GM12878 (cell line): ENCODE measurements at regions not wholly inside any gene's neighbourhood (a gene's known extent, or its start where the extent isn't known, plus 50 kb on each side); places are given as distances from the start of the nearest gene placed in this dataset.

Experiments used
- ATAC-seq: fragments of 200-7000 bp; cut with Tn5 transposase; 3 replicates; pipeline ENCODE4 v1.9.1; 2020; ENCODE audit warnings: mild to moderate bottlenecking, moderate library complexity
- BruUV-seq: library from RNA; stranded (reverse); fragments of 400-500 nt; replicated peaks from 2 replicates; lab custom pipeline; 2021; lab: Mats Ljungman, UMichigan
- CTCF ChIA-PET: fragments of 300-600 bp; sonication (Branson Sonifier 250); formaldehyde crosslinking; extraction: SDS; loops from one replicate; lab custom pipeline; 2021; ENCODE audit warnings: inconsistent platforms; lab: Yijun Ruan, JAX
- POLR2A ChIA-PET: fragments of 350-600 bp; formaldehyde crosslinking; extraction: SDS; loops from one replicate; lab custom pipeline; 2021; ENCODE audit warnings: inconsistent platforms; lab: Charles Lee
- RAD21 ChIA-PET: fragments of 300-600 bp; sonication (Branson Sonifier 250); formaldehyde crosslinking; loops from one replicate; lab custom pipeline; 2023; ENCODE audit warnings: antibody characterized with exemption; ENCODE audit not compliant: unreplicated experiment; lab: Charles Lee
- SMC1A ChIA-PET: fragments of 300-600 bp; sonication (Branson Sonifier 250); formaldehyde crosslinking; loops from one replicate; lab custom pipeline; 2023; ENCODE audit not compliant: unreplicated experiment, uncharacterized antibody; lab: Charles Lee
- DNase-seq: peaks from one replicate; pipeline ENCODE4 v3.0.0-alpha.2; 2011; ENCODE audit warnings: low read depth, low spot score
- FAIRE-seq: peaks from 3 replicates; lab custom pipeline; 2011; peaks lifted over from hg19 to GRCh38; lab: Jason Lieb, UNC
- H2AFZ ChIP-seq: 2 replicates; pipeline ENCODE4 v1.6.0; 2011; ENCODE audit warnings: low read depth, low read length, control low read depth; ENCODE audit not compliant: control insufficient read depth
- H3K27ac ChIP-seq: 2 replicates; pipeline ENCODE4 v1.5.1; 2011; ENCODE audit warnings: control low read depth; ENCODE audit not compliant: control insufficient read depth, insufficient read depth
- H3K27me3 ChIP-seq, 2 experiments: replicated peaks in 1 of 2; 2 replicates each; pipeline versions ENCODE4 v1.6.0 to v1.6.1; 2011; ENCODE audit warnings: low read length in 1 of 2; ENCODE audit not compliant: control insufficient read depth in 2 of 2, insufficient read depth in 2 of 2
- H3K36me3 ChIP-seq, 2 experiments: 2 replicates each; pipeline ENCODE4 v1.5.1; 2011; ENCODE audit warnings: low read length in 1 of 2; ENCODE audit not compliant: control insufficient read depth in 2 of 2, insufficient read depth in 2 of 2
- H3K4me1 ChIP-seq: 2 replicates; pipeline ENCODE4 v1.6.1; 2011; ENCODE audit warnings: mild to moderate bottlenecking, low read length, moderate library complexity, mixed read lengths; ENCODE audit not compliant: control insufficient read depth, insufficient read depth
- H3K4me2 ChIP-seq: 2 replicates; pipeline ENCODE4 v1.6.0; 2011; ENCODE audit warnings: control low read depth; ENCODE audit not compliant: control insufficient read depth, insufficient read depth
- H3K4me3 ChIP-seq: fragments of 200-600 bp; sonication (generic); 2 replicates; pipeline ENCODE4 v1.5.1; 2016
- H3K79me2 ChIP-seq: 2 replicates; pipeline ENCODE4 v1.6.0; 2011; ENCODE audit warnings: low read length; ENCODE audit not compliant: control insufficient read depth, insufficient read depth
- H3K9ac ChIP-seq: 2 replicates; pipeline ENCODE4 v1.8.0; 2011; ENCODE audit warnings: low read length, control low read depth, mixed read lengths; ENCODE audit not compliant: control insufficient read depth, insufficient read depth
- H3K9me3 ChIP-seq: replicated peaks from 3 replicates; pipeline ENCODE4 v1.5.1; 2011; ENCODE audit warnings: mild to moderate bottlenecking, low read length; ENCODE audit not compliant: control insufficient read depth, insufficient read depth
- H4K20me1 ChIP-seq: 2 replicates; pipeline ENCODE4 v1.6.0; 2011; ENCODE audit not compliant: control insufficient read depth, insufficient read depth
- BMI1 ChIP-seq: fragments of 450-650 bp; IDR thresholded peaks from 2 replicates; pipeline ENCODE4 v1.6.1; 2016; ENCODE audit warnings: mild to moderate bottlenecking, moderate library complexity, borderline replicate concordance
- DPF2 ChIP-seq: fragments of 450-650 bp; IDR thresholded peaks from 2 replicates; pipeline ENCODE4 v1.6.1; 2017; ENCODE audit warnings: mild to moderate bottlenecking
- EGR1 ChIP-seq, 2 experiments: IDR thresholded peaks; 1 replicate in 1 of 2; 2 replicates in 1 of 2; pipeline ENCODE4 v1.6.1; 2011 to 2012; ENCODE audit warnings: low read depth in 2 of 2, low read length in 2 of 2, borderline replicate concordance in 1 of 2, mild to moderate bottlenecking in 1 of 2, moderate library complexity in 1 of 2
- EP300 ChIP-seq, 2 experiments: fragments of 150-350 bp in 1 of 2; IDR thresholded peaks; 2 replicates each; pipeline ENCODE4 v1.6.1; 2011 to 2012; ENCODE audit warnings: low read depth in 2 of 2, low read length in 2 of 2, borderline replicate concordance in 1 of 2, improper control_type of control experiment in 1 of 2, inconsistent platforms in 1 of 2; ENCODE audit not compliant: control insufficient read depth in 1 of 2
- IRF4 ChIP-seq: IDR thresholded peaks from 2 replicates; pipeline ENCODE4 v1.6.1; 2011; ENCODE audit warnings: low read depth, low read length
- MTA2 ChIP-seq: fragments of 450-650 bp; IDR thresholded peaks from 2 replicates; pipeline ENCODE4 v1.6.1; 2016; ENCODE audit warnings: low read depth, mild to moderate bottlenecking, moderate library complexity
- PML ChIP-seq: IDR thresholded peaks from 2 replicates; pipeline ENCODE4 v1.6.1; 2012; ENCODE audit warnings: low read length, inconsistent platforms
- POLR2AphosphoS2 ChIP-seq: IDR thresholded peaks from 2 replicates; pipeline ENCODE4 v1.6.1; 2011; ENCODE audit warnings: low read depth, mild to moderate bottlenecking, low read length, improper control_type of control experiment, moderate library complexity
- SMC3 ChIP-seq: IDR thresholded peaks from 2 replicates; pipeline ENCODE4 v1.6.1; 2011; ENCODE audit warnings: low read length, improper control_type of control experiment, borderline replicate concordance
- SUPT20H ChIP-seq: IDR thresholded peaks from 2 replicates; pipeline ENCODE4 v1.6.1; 2011; ENCODE audit warnings: low read depth, mild to moderate bottlenecking, low read length, moderate library complexity, borderline replicate concordance; ENCODE audit not compliant: control insufficient read depth
- TAF1 ChIP-seq: IDR thresholded peaks from 2 replicates; pipeline ENCODE4 v1.6.1; 2011; ENCODE audit warnings: mild to moderate bottlenecking, low read depth, low read length, borderline replicate concordance
- USF1 ChIP-seq: IDR thresholded peaks from 2 replicates; pipeline ENCODE4 v1.6.1; 2011; ENCODE audit warnings: borderline replicate concordance, low read depth, mild to moderate bottlenecking, moderate library complexity, mixed read lengths, low read length; ENCODE audit not compliant: insufficient read depth; ENCODE audit errors: extremely low read length
- ZBTB11 ChIP-seq: fragments of 450-650 bp; formaldehyde crosslinking; IDR thresholded peaks from 2 replicates; pipeline ENCODE4 v1.5.0; 2022; ENCODE audit warnings: mild to moderate bottlenecking, missing genetic modification characterization
- ZNF207 ChIP-seq: fragments of 450-650 bp; IDR thresholded peaks from 2 replicates; pipeline ENCODE4 v1.6.1; 2014; ENCODE audit warnings: antibody characterized with exemption, mild to moderate bottlenecking, borderline replicate concordance
- WGBS: methylation state at CpG from one replicate; pipeline ENCODE4 v1.1.6; 2016; ENCODE audit warnings: low lambda C conversion rate; ENCODE audit not compliant: insufficient replicate concordance, insufficient coverage; ENCODE audit errors: missing lambda C conversion rate; 5-methylcytosine and 5-hydroxymethylcytosine counted together
- in situ Hi-C: fragments of 300-500 bp; cut with MboI; formaldehyde crosslinking; loops from 9 replicates; pipeline ENCODE4 v1.14.3; 2018; ENCODE audit warnings: mixed read lengths
- intact Hi-C: fragments of 100-400 bp; cut with micrococcal nuclease; formaldehyde crosslinking; loops from one replicate; pipeline ENCODE4 v1.14.2; 2022; ENCODE audit not compliant: unreplicated experiment

GRCh38 chr6:139820210-139820609, 445.8 kb upstream of the CITED2 start:
- Histone ChIP-seq H3K36me3 (no peaks in the 10 kb centered on the region), H3K9me3 (no peaks in the 10 kb centered on the region), H3K4me3 (no peak overlapping the region), H3K4me1 (no peaks in the 10 kb centered on the region), H3K27me3 (no peaks in the 10 kb centered on the region), H2AFZ (no peak overlapping the region)
- CTCF ChIA-PET, result no interaction called here
- intact Hi-C loops, result no loop called here
- POLR2A ChIA-PET, result no interaction called here
- SMC1A ChIA-PET, result no interaction called here
- TF ChIP-seq POLR2AphosphoS2 (no peak), EP300 (IDR thresholded peaks at IDR 0.05; ENCODE audit: borderline replicate concordance in 1 of 2, control insufficient read depth in 1 of 2, low read depth in 2 of 2, low read length in 2 of 2) (no peak), SMC3 (no peak), BMI1 (no peak), DPF2 (no peak), TAF1 (no peak), ZNF207 (no peak), EGR1 (IDR thresholded peaks at IDR 0.05; ENCODE audit: borderline replicate concordance in 1 of 2, low read depth in 2 of 2, low read length in 2 of 2) (no peak), PML (no peak), MTA2 (no peak), ZBTB11 (CRISPR knock-in tag) (no peak), SUPT20H (no peak), IRF4 (no peak), USF1 (no peak)
- TF ChIP-seq, all 136 proteins: peak for 0
- FAIRE-seq (no peak), DNase-seq (no peak), ATAC-seq (no peak)
- no TSS peak for BruUV-seq
- Histone ChIP-seq H3K79me2 (no peaks in the 10 kb centered on the region), H3K4me2 (no peak overlapping the region), H3K27ac (no peak overlapping the region), H3K9ac (no peak overlapping the region), H4K20me1 (no peaks in the 10 kb centered on the region)
- in situ Hi-C loops, result no loop called here
- RAD21 ChIA-PET, result no interaction called here
- WGBS, result 0% methylated on average over 1 of the region's 1 CpG
